HepG2 (cell line): ENCODE measurements at regions not wholly inside any gene's neighbourhood (a gene's known extent, or its start where the extent isn't known, plus 50 kb on each side); places are given as distances from the start of the nearest gene placed in this dataset.

Experiments used
- ATAC-seq: fragments of 200-7000 bp; cut with Tn5 transposase; 3 replicates; pipeline ENCODE4 v1.9.1; 2020; ENCODE audit warnings: mild to moderate bottlenecking, moderate library complexity
- BruUV-seq: library from RNA; stranded (reverse); fragments of 400-500 nt; replicated peaks from 2 replicates; lab custom pipeline; 2021; lab: Mats Ljungman, UMichigan
- CTCF ChIA-PET: fragments of 300-600 bp; formaldehyde crosslinking; extraction: SDS; loops from one replicate; lab custom pipeline; 2021; ENCODE audit warnings: low total read pairs, inconsistent platforms, low intra/inter-chr PET ratio; lab: Yijun Ruan, JAX
- POLR2A ChIA-PET: fragments of 350-600 bp; sonication (Branson Sonifier 250); formaldehyde crosslinking; loops from one replicate; lab custom pipeline; 2020; ENCODE audit warnings: antibody characterized with exemption, inconsistent platforms; lab: Yijun Ruan, JAX
- DNase-seq: peaks from one replicate; pipeline ENCODE4 v3.0.0-alpha.2; 2015; ENCODE audit warnings: low spot score
- FAIRE-seq: peaks from 3 replicates; lab custom pipeline; 2011; peaks lifted over from hg19 to GRCh38; lab: Jason Lieb, UNC
- H2AFZ ChIP-seq: one replicate; pipeline ENCODE4 v1.6.1; 2011; ENCODE audit warnings: low read length, inconsistent platforms
- H3K27ac ChIP-seq: fragments of 300-600 bp; 3 replicates; pipeline ENCODE4 v1.8.0; 2011; ENCODE audit warnings: mixed run types, mild to moderate bottlenecking, mixed read lengths, low read length, inconsistent platforms; ENCODE audit not compliant: insufficient read depth; ENCODE audit errors: extremely low read length
- H3K27me3 ChIP-seq, 2 experiments: fragments of 200-600 bp in 1 of 2; 2 replicates in 1 of 2; 3 replicates in 1 of 2; pipeline versions ENCODE4 v1.6.0 to v1.8.0; 2011; ENCODE audit warnings: low read length in 2 of 2, mild to moderate bottlenecking in 2 of 2, moderate library complexity in 2 of 2, inconsistent platforms in 1 of 2; ENCODE audit not compliant: insufficient read depth in 2 of 2, control insufficient read depth in 1 of 2
- H3K36me3 ChIP-seq, 2 experiments: fragments of 200-600 bp in 1 of 2; replicated peaks in 1 of 2; 2 replicates in 1 of 2; 3 replicates in 1 of 2; pipeline versions ENCODE4 v1.5.1 to v1.8.0; 2011; ENCODE audit warnings: low read length in 2 of 2, inconsistent platforms in 1 of 2; ENCODE audit not compliant: insufficient read depth in 2 of 2, control insufficient read depth in 1 of 2
- H3K4me1 ChIP-seq: 2 replicates; pipeline ENCODE4 v1.5.1; 2012; ENCODE audit warnings: low read length, inconsistent platforms; ENCODE audit not compliant: insufficient read depth
- H3K4me2 ChIP-seq: 2 replicates; pipeline ENCODE4 v1.6.0; 2011; ENCODE audit warnings: low read depth, low read length, inconsistent platforms
- H3K4me3 ChIP-seq, 3 experiments: fragments of 200-600 bp in 1 of 3; sonication (generic), shearing (Covaris generic) in 1 of 3; replicated peaks in 1 of 3; 2 replicates each; pipeline ENCODE4 v1.5.1; 2011 to 2016; ENCODE audit warnings: low read length in 3 of 3, inconsistent platforms in 2 of 3, low read depth in 2 of 3, mild to moderate bottlenecking in 2 of 3, control low read depth in 1 of 3, mixed read lengths in 1 of 3; ENCODE audit not compliant: insufficient read depth in 1 of 3
- H3K79me2 ChIP-seq: one replicate; pipeline ENCODE4 v1.6.1; 2011; ENCODE audit warnings: low read length, inconsistent platforms; ENCODE audit not compliant: insufficient read depth
- H3K9ac ChIP-seq: 2 replicates; pipeline ENCODE4 v1.6.0; 2011; ENCODE audit warnings: mild to moderate bottlenecking, low read depth, low read length, inconsistent platforms; ENCODE audit not compliant: insufficient read depth
- H3K9me3 ChIP-seq: 2 replicates; pipeline ENCODE4 v1.5.1; 2012; ENCODE audit warnings: mild to moderate bottlenecking, low read length
- H4K20me1 ChIP-seq: 2 replicates; pipeline ENCODE4 v1.6.0; 2011; ENCODE audit warnings: inconsistent platforms, mild to moderate bottlenecking, low read length, moderate library complexity; ENCODE audit not compliant: insufficient read depth
- CBX2 ChIP-seq, 2 experiments: fragments of 200-600 bp in 1 of 2; sonication (generic); formaldehyde crosslinking in 1 of 2; IDR thresholded peaks; 2 replicates each; pipeline versions ENCODE4 v1.7.0 to v1.8.1; 2018 to 2022; ENCODE audit warnings: low read depth in 2 of 2, low read length in 1 of 2, mild to moderate bottlenecking in 1 of 2, missing genetic modification reagents in 1 of 2
- HMGXB3 ChIP-seq: sonication (generic); formaldehyde crosslinking; IDR thresholded peaks from 2 replicates; pipeline ENCODE4 v1.4.0; 2020; ENCODE audit warnings: missing genetic modification reagents, borderline replicate concordance
- KDM3A ChIP-seq: IDR thresholded peaks from 2 replicates; pipeline ENCODE4 v1.6.1; 2018; ENCODE audit warnings: low read depth, missing compliant biosample characterization
- KLF12 ChIP-seq: sonication (generic); formaldehyde crosslinking; IDR thresholded peaks from 2 replicates; pipeline ENCODE4 v1.4.0; 2020; ENCODE audit warnings: missing genetic modification reagents, borderline replicate concordance
- MAF1 ChIP-seq: sonication (generic); formaldehyde crosslinking; IDR thresholded peaks from 2 replicates; pipeline ENCODE4 v1.5.0; 2020; ENCODE audit warnings: missing genetic modification reagents, borderline replicate concordance
- PAF1 ChIP-seq: IDR thresholded peaks from 2 replicates; pipeline ENCODE4 v1.6.1; 2016; ENCODE audit warnings: missing genetic modification reagents, missing compliant biosample characterization
- PAX8 ChIP-seq: sonication (generic); formaldehyde crosslinking; IDR thresholded peaks from 2 replicates; pipeline ENCODE4 v1.8.0; 2022; ENCODE audit warnings: mild to moderate bottlenecking, missing genetic modification reagents, borderline replicate concordance
- SMARCC2 ChIP-seq: fragments of 450-650 bp; IDR thresholded peaks from 2 replicates; pipeline ENCODE4 v1.6.1; 2017; ENCODE audit warnings: antibody characterized with exemption, mild to moderate bottlenecking
- TEAD2 ChIP-seq: sonication (generic); formaldehyde crosslinking; IDR thresholded peaks from 2 replicates; pipeline ENCODE4 v1.9.0; 2021; ENCODE audit warnings: missing genetic modification reagents
- UBTF ChIP-seq: sonication (generic); formaldehyde crosslinking; IDR thresholded peaks from 2 replicates; pipeline ENCODE4 v1.4.0; 2020; ENCODE audit warnings: mild to moderate bottlenecking, missing genetic modification reagents
- ZBTB46 ChIP-seq: sonication (generic); formaldehyde crosslinking; IDR thresholded peaks from 2 replicates; pipeline ENCODE4 v1.4.0; 2020; ENCODE audit warnings: mild to moderate bottlenecking, missing genetic modification reagents, borderline replicate concordance
- ZIK1 ChIP-seq: sonication (generic); formaldehyde crosslinking; IDR thresholded peaks from 2 replicates; pipeline ENCODE4 v1.5.0; 2020; ENCODE audit warnings: mild to moderate bottlenecking, low read depth, missing genetic modification reagents, borderline replicate concordance
- ZMYM2 ChIP-seq: sonication (generic); formaldehyde crosslinking; IDR thresholded peaks from 2 replicates; pipeline ENCODE4 v1.8.0; 2022; ENCODE audit warnings: mild to moderate bottlenecking, missing genetic modification reagents
- ZNF572 ChIP-seq: sonication (generic); formaldehyde crosslinking; IDR thresholded peaks from 2 replicates; pipeline ENCODE4 v1.5.1; 2020; ENCODE audit warnings: mild to moderate bottlenecking, missing genetic modification reagents
- ZNF576 ChIP-seq: sonication (generic); formaldehyde crosslinking; IDR thresholded peaks from 2 replicates; pipeline ENCODE4 v1.4.0; 2020; ENCODE audit warnings: mild to moderate bottlenecking, missing genetic modification reagents
- WGBS: methylation state at CpG from one replicate; pipeline ENCODE4 v1.1.6; 2017; ENCODE audit warnings: low lambda C conversion rate; 5-methylcytosine and 5-hydroxymethylcytosine counted together
- in situ Hi-C: cut with HindIII; loops from 2 replicates; pipeline ENCODE4 v1.10.0; 2017; ENCODE audit warnings: low pct_unique_long_range_greater_than_20kb; ENCODE audit not compliant: extremely low pct_ligation_motif_present
- intact Hi-C: fragments of 100-400 bp; cut with micrococcal nuclease; formaldehyde crosslinking; loops from one replicate; pipeline ENCODE4 v1.10.0; 2022; ENCODE audit not compliant: unreplicated experiment

GRCh38 chr13:73521290-73521624 is 462.5 kb downstream of the KLF5 start (continued):
- TF ChIP-seq UBTF (CRISPR knock-in tag) (no peak), ZIK1 (CRISPR knock-in tag) (no peak), ZNF572 (no peak), PAF1 (no peak), TEAD2 (CRISPR knock-in tag) (no peak), PAX8 (no peak)

GRCh38 chr13:73520566-73521289 is 461.9 kb downstream of the KLF5 start:
- Histone ChIP-seq H3K27me3 (no peaks in the 10 kb centered on the region), H3K36me3 (no peaks in the 10 kb centered on the region), H3K4me3 (no peak overlapping the region), H3K79me2 (no peaks in the 10 kb centered on the region), H3K9me3 (no peaks in the 10 kb centered on the region), H4K20me1 (no peaks in the 10 kb centered on the region), H3K9ac (no peak overlapping the region), H3K4me1 (no peaks in the 10 kb centered on the region), H3K4me2 (no peak overlapping the region), H2AFZ (no peak overlapping the region), H3K27ac (no peak overlapping the region)
- CTCF ChIA-PET, result no interaction called here
- WGBS, result 24% methylated on average over 8 of the region's 8 CpGs
- intact Hi-C loops, result no loop called here
- no peak for FAIRE-seq
- POLR2A ChIA-PET, result no interaction called here
- BruUV-seq, result no TSS peak
- no peak for ATAC-seq
- in situ Hi-C loops, result no loop called here
- no peak for DNase-seq
- no peak for TF ChIP-seq KLF12 (CRISPR knock-in tag)
- TF ChIP-seq ZNF576 (CRISPR knock-in tag), result no peak
- no peak for TF ChIP-seq HMGXB3 (CRISPR knock-in tag)
- TF ChIP-seq ZBTB46 (CRISPR knock-in tag), result no peak
- no peak for TF ChIP-seq MAF1 (CRISPR knock-in tag)
- TF ChIP-seq ZMYM2 (CRISPR knock-in tag), result no peak
- TF ChIP-seq SMARCC2, result no peak
- TF ChIP-seq KDM3A (CRISPR knock-in tag), result no peak
- no peak for TF ChIP-seq CBX2 (IDR thresholded peaks at IDR 0.05; ENCODE audit: low read depth, low read length)
- no peak for TF ChIP-seq CBX2 (CRISPR knock-in tag; IDR thresholded peaks at IDR 0.05; ENCODE audit: low read depth)
